HG02610 (cell line): ENCODE measurements at regions not wholly inside any gene's neighbourhood (a gene's known extent, or its start where the extent isn't known, plus 50 kb on each side); places are given as distances from the start of the nearest gene placed in this dataset.

Source experiments
- ATAC-seq: cut with Tn5 transposase; IDR thresholded peaks from one replicate; pipeline ENCODE4 v1.9.1; 2021; ENCODE audit warnings: mild to moderate bottlenecking, moderate library complexity; ENCODE audit not compliant: unreplicated experiment

DNA sequence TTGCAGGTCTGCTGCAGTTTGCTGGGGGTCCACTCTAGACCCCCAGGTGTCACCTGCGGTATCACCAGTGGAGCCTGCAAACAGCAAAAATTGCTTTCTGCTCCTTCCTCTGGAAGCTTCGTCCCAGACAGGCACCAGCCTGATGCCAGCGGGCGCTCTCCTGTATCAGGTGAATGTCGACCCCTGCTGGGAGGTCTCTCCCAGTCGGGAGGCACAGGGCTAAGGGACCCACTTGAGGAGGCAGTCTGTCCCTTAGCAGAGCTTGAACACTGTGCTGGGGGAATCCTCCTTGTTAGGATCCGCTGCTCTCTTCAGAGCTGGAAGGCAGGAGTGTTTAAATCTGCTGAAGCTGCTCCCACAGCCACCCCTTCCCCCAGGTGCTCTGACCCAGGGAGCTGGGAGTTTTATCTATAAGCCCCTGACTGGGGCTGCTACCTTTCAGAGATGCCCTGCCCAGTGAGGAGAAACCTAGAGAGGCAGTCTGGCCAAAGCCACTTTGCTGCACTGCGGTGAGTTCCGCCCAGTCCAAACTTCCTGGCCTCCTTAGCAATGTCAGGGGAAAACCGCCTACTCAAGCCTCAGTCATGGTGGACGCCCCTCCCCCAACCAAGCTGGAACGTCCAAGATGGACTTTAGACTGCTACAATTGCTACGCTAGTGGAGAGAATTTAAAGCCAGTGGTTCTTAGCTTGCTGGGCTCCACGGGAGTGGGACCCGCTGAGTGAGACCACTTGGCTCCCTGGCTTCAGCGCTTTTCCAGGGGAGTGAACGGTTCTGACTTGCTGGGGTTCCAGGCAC is 652.5 kb downstream of the KCNJ3 start:
- no peak for ATAC-seq

- ATAC-seq, result no peak
Measured at GRCh38 chr2:155332016-155332415, 633.5 kb downstream of the KCNJ3 start.

DNA sequence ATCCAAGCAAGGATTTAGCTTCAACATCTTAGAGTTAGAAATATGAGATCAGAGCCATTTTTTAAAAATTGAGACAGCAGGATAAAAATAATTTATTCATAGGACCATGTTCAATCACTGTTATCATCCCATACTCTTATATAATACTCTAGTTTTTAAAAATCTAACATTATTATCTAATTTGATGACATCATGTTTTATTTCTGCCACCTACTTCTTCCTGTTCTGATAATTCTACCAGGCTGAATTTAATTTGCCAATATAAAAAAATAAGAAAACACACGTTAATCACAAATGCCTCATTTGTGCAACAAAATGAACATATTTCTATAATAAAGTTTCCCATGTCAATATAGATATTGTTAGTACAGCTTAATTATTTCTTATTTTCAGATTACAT is 621.7 kb downstream of the KCNJ3 start:
- ATAC-seq, result no peak

- no peak for ATAC-seq
Measured at GRCh38 chr2:155318710-155319109, 620.2 kb downstream of the KCNJ3 start.

GRCh38 chr2:155315768-155316167 is 617.3 kb downstream of the KCNJ3 start:
- ATAC-seq, result no peak

- peak; percentile 39 for ATAC-seq
Measured at GRCh38 chr2:155310589-155310988, 612.1 kb downstream of the KCNJ3 start.

DNA sequence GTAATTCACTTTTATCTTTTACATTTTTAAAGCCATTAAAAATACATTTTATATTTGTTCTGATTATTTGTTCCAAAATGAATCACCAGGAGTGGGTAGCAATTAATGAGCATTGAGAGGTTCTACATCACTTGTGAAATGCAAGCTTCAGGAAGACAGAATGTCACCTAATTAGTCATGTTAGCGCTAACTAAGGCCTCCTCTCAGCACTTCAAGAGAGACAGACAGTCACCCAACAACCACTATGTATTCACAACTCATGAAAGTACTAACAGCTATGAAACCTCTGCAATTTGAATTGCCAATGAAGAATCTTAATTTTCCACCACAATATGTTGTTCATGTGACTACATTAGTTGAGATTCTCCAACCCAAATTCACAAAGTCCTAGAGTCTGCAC is 611.0 kb downstream of the KCNJ3 start:
- no peak for ATAC-seq

DNA sequence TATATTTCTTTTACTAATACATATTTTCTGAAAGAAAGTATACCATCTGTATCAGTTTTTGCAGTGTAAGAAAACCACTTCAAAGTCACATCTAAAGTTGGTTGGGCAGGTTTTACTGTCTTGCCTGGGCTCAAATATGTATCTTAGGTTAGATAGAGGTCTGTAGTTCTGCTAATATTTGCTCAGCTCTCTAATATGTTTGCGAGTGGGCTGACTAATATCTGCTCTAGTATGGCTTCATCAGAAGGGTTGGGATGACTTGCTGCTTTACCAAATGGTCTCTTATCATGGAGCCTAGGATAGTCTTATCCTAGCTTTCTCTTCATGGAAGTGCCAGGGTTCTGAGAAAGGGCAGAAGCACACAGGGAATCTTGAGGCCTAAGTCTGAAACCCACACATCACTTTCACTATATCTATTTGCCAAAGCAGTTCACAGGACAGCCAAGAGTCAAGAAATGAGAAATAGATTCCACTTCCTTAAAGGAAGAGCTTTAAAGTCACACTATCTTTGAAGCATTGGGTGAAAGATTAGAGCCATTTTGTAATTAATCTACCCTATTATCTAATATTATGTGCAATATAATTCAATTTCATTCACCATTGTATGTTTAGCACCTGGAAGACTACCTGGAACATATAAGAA is 610.0 kb downstream of the KCNJ3 start:
- peak; percentile 82 for ATAC-seq

DNA sequence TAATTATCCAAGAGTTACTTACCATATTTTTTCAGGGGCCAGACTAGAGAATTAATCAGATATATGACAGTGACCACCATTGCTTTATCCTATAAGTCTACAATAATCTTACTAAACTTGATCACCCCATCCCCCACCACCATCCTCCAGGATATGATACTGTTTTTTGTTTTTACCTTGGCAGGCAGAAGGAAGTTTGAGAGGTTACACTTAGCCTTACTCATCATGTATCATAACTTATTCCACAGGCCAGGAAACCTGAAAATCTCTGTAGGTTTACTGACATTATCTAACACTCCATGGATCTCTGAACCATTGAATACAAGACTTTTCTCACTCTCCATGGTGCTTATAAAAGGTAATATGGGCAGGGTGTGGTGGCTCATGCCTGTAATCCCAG is 602.7 kb downstream of the KCNJ3 start:
- ATAC-seq, result no peak

DNA sequence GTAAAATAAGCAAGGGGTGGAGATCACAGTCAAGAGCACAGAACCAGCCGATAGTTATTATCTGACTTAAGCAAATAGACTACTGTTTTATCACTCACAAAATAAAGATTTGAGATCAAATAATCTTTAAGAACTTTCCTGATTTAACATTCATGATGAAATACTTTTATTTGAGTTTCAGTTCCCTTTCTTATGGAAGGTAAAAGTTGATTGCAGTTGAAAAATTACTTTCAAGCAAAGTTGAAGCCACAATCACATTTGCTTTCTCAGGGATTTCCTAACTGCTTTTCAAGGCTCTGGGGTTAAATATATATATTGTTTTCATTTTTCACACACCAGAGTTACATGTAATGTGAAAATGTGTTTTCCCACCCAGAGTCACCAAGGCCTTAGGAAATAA is 599.5 kb downstream of the KCNJ3 start:
- ATAC-seq, result no peak

DNA sequence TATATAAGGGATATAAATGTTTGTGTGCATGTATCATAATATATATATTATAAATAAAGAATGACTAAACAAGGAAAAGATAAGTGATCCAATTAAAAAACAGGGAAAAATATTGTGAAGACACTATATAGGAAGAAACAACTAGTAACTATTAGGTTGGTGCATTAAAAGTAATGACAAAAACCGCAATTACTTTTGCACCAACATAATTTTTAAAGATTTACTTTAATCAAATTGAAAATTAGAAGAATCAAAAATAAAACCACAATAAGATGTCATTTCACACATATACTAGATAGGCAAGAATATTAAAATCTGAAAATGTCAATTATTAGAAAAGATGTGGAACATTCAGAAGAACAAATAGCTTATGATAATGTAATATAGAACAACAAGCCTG is 595.9 kb downstream of the KCNJ3 start:
- ATAC-seq, result no peak

GRCh38 chr2:155281907-155282306 is 583.4 kb downstream of the KCNJ3 start:
- ATAC-seq, result no peak

- peak; percentile 60 for ATAC-seq
Measured at GRCh38 chr2:155273323-155273722, 574.8 kb downstream of the KCNJ3 start.

- ATAC-seq, result no peak
Measured at GRCh38 chr2:155266583-155266982, 568.1 kb downstream of the KCNJ3 start.

- no peak for ATAC-seq
Measured at GRCh38 chr2:155266109-155266508, 567.6 kb downstream of the KCNJ3 start.

DNA sequence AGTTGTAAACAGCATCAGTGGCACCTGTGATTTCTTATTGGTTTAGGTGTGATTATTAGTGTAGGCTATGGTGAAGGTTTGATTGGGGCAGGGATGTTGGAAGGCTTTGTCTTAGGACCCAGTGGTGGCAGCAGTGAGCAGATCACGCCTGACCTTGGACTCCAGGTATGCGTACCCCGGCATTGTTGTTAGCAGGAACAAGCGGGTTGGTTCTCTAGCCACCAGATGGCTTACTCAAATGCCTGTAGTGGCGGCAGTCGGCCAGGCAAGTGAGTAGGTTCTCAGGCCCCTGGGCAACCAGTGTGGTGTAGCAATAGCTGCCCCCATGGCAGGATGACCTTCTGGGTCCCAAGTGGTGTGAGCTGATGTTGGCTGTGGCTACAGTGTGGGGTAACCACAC is 558.3 kb downstream of the KCNJ3 start:
- no peak for ATAC-seq

- peak; percentile 69 for ATAC-seq
Measured at GRCh38 chr2:155250800-155251199, 552.3 kb downstream of the KCNJ3 start.

DNA sequence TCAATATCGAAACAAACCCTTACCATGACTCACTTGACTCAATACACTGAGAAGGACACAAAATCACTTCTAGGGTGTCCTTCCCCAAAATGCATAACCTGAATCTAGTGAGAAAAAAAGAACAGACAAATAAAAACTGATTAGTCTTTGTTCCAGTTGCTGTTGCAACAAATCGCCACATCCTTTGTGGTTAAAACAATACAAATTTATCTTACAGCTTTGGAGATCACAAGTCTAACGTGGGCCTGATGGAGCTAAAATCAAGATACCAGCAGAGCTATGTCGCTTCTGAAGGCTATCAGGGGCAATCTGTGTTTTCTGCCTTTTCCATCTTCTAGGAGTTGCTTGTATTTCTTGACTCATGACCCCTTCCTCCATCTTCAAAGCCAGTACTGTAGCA is 541.7 kb downstream of the KCNJ3 start:
- no peak for ATAC-seq

DNA sequence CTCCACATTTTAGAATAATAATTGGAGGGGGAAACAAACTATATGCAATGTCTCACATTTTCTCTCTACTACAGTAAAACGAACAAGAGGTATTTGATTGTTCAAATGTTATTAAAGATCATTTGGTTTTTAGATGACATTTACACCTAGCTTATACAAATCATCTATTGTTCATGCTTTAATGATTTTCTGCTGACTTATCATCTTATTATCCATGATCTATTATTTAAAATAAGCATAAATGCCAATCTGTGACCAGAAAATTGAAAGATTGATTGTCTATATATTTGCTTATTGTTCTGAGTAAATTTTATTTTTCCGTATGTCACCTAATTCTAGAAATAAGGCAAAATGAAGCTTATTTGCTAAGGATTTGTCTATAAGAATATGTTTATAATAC is 537.2 kb downstream of the KCNJ3 start:
- no peak for ATAC-seq

GRCh38 chr2:155223781-155224406 is 525.4 kb downstream of the KCNJ3 start:
- ATAC-seq, result peak; percentile 74

- peak; percentile 64 for ATAC-seq
Measured at GRCh38 chr2:155218945-155219344, 520.5 kb downstream of the KCNJ3 start.

- ATAC-seq, result peak; percentile 34
Measured at GRCh38 chr2:155218292-155218924, 519.9 kb downstream of the KCNJ3 start.
